Choroid plexus epithelial cell (primary cell): ENCODE measurements at regions not wholly inside any gene's neighbourhood (a gene's known extent, or its start where the extent isn't known, plus 50 kb on each side); places are given as distances from the start of the nearest gene placed in this dataset.

Experiments used
- DNase-seq: peaks from one replicate; pipeline ENCODE4 v3.0.0-alpha.2; 2010; ENCODE audit warnings: low read depth
- H3K4me3 ChIP-seq: 2 replicates; pipeline ENCODE4 v1.5.1; 2011; ENCODE audit warnings: low read depth, mild to moderate bottlenecking, control low read depth, low read length, moderate library complexity
- TF ChIP-seq, protein P1 (sequence below): conservative IDR thresholded peaks from 2 replicates; pipeline ENCODE4 v1.5.1; 2011; ENCODE audit warnings: low read depth, mild to moderate bottlenecking, control low read depth, inconsistent platforms, low read length, moderate library complexity

DNA sequence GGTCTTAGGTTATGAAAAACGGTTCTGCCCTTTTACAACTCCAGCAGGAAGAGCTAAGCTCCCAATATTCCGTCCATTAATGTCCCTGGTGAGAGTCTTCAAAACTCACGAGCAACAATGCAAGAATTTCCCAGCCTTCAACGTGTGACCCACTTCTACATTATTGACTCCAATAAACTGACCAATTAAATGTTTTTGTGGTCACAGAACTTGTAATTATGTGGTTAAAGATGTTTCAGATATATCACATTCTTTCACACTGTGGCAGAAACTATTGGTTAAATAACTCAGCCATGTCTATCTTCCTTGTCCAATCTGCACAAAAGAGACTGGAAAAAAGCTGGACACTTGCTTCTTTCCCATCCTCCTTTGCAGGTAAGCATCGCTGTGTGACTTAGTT, 286.6 kb upstream of the ADAMTS9 start:
- H3K4me3 ChIP-seq: no peak overlapping the region
- DNase-seq: no peak
- TF ChIP-seq, protein P1, sequence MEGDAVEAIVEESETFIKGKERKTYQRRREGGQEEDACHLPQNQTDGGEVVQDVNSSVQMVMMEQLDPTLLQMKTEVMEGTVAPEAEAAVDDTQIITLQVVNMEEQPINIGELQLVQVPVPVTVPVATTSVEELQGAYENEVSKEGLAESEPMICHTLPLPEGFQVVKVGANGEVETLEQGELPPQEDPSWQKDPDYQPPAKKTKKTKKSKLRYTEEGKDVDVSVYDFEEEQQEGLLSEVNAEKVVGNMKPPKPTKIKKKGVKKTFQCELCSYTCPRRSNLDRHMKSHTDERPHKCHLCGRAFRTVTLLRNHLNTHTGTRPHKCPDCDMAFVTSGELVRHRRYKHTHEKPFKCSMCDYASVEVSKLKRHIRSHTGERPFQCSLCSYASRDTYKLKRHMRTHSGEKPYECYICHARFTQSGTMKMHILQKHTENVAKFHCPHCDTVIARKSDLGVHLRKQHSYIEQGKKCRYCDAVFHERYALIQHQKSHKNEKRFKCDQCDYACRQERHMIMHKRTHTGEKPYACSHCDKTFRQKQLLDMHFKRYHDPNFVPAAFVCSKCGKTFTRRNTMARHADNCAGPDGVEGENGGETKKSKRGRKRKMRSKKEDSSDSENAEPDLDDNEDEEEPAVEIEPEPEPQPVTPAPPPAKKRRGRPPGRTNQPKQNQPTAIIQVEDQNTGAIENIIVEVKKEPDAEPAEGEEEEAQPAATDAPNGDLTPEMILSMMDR: no peak

DNA sequence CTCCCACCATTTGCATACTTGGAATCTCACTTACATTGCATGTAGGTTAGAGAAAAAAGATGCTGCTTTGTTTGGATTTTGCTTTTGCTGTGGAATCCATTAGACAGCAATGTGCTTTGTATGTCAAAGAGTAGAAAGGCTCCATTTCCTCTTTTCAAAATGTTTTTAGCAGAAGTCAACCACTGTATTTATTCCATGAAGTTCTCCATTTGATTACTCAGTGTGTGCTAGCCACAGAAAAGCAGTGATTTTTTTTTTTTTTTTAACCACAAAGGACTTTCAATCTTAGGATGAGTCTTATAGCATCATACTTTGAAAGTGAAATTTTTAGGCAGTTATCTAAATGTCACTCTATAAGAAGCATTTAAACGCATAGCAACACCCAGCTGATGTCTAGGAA, 285.0 kb upstream of the ADAMTS9 start:
- H3K4me3 ChIP-seq: no peak overlapping the region
- peak; percentile 38 for DNase-seq
- TF ChIP-seq, protein P1: no peak

DNA sequence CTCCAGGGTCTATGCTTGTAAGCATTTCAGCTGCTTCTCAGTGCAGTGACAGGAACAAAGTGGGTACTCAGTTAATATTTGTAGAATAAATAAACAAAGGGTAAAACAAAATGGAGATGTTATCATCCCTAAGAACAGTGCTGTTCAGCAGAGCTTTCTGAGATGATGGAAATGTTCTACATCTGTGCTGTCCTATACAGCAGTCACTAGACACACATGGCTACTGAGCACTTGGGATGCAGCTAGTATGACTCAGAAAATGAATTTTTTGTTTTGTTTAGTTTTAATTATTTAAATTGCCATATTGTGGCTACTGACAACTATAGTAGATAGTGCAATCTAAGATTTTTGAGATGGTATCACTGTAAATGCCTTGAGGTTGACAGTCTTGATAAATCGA, 283.8 kb upstream of the ADAMTS9 start:
- no peak for DNase-seq
- no peak overlapping the region for H3K4me3 ChIP-seq
- TF ChIP-seq, protein P1: no peak

DNA sequence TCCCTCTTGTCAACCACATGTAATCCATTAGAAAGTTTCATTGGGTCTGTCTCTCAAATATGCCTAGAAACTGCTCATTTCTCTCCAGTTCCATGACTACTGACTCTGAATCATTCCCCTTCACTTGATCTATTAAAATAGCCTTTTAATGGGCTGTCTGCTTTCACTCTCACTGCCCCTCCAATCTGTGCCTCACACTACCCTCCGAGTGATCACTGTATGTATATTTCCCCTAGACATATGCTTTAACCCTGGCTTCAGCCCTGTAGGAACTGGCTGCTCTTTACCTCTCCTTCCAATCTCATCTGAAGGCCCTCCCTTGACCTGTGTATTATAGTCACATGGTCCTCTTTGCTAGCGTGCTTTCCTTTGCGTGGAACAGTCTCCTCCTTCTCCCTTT, 282.8 kb upstream of the ADAMTS9 start:
- DNase-seq: no peak
- H3K4me3 ChIP-seq: no peak overlapping the region
- TF ChIP-seq, protein P1: no peak

DNA sequence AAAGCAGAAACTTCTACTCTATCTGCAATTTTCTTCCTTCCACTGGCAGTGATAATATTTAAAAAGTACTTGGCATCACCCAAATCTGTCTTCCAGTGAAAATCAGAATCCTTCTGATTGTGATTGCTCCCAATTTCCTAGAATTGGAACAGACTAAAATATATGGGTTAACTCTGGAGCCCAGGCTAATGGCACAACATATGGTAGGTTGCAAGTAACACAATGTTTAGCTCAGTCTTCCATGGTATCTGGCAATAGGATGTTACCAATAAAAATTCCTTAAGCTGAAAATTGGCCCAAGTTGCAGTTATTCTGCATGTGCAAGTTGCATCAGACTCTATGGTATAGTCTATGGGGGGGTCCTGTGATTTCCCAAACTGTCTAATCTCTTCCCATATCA, 273.5 kb upstream of the ADAMTS9 start:
- TF ChIP-seq, protein P1: no peak
- no peak for DNase-seq
- H3K4me3 ChIP-seq: no peak overlapping the region

DNA sequence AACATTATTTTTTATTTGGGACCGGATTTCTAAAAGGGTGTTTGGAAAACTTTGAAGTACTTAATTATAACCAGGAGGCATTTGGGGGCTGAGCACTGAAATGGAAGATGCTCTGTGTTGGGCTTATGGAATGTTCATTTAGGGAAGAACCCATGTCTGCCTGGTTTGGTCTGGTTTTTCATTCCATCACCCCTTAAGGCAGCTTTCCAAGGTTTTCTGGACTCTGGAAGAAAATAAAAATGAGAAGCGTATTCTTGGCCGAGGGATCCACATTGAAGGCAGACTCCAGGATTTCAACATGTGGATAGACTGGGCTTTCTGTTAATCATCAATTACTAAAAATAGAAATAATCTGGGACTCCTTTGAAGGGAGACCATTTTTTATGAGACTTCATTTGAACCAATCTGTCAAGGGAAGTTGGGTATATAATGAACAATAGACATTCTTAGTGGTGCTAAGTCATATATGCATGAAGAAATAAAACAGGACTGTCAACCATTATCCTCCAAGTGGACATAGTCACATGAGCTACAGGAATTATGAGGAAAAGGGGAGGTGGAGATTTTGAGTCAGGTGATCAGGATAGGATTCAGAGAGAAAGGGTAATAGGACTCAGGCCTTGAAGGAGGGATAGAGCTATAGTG, 270.5 kb upstream of the ADAMTS9 start:
- TF ChIP-seq, protein P1: no peak
- H3K4me3 ChIP-seq: no peak overlapping the region
- no peak for DNase-seq
